ENCODE measurements at regions not wholly inside any gene's neighbourhood (a gene's known extent, or its start where the extent isn't known, plus 50 kb on each side); places are given as distances from the start of the nearest gene placed in this dataset.
"Not testable (repeated sequence)": the region's sequence is repeated elsewhere in the genome, so short reads cannot be mapped to it uniquely, and the experiment has no call there.

DNA sequence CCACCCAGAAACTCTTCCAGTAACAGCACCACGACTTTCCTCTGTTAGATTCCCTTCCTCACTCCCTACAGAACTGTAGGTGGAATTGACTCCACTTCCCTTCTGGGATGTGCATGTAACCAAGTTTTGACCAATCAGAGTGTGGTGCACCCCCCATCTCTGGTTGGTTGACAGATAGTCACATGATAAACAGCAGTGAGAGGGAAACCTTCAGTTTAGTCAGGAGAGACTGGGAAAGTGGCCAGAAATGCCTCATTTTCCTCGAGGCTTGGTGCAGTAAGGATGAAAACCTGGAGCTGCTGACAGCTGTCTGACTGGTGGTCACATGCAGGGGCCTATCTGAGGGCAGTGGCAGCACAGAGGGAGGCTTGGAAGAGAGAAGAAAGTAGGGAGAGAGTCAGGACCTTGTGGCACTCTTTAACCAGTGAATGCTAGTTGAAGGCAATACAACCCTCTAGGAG, 67.3 kb upstream of the GRK3 start:
- Histone ChIP-seq H3K27me3 (ENCODE audit: control insufficient read depth in 1 of 2, insufficient read depth in 2 of 2, low read length in 2 of 2) (no peaks in the 10 kb centered on the region), H3K4me1 (ENCODE audit: control insufficient read depth in 2 of 2, insufficient read depth in 2 of 2, low read length in 1 of 2) (no peaks in the 10 kb centered on the region), H3K4me3 (ENCODE audit: low read depth in 1 of 2, low read length in 2 of 2) (no peak overlapping the region), H3K27ac (ENCODE audit: low read depth in 2 of 2, low read length in 1 of 2) (no peak overlapping the region), H3K36me3 (ENCODE audit: control insufficient read depth in 2 of 2, insufficient read depth in 2 of 2, low read length in 1 of 2) (no peaks in the 10 kb centered on the region), H3K9me3 (ENCODE audit: control insufficient read depth in 2 of 2, insufficient read depth in 1 of 2, low read depth in 1 of 2, low read length in 1 of 2) (no peaks in the 10 kb centered on the region)
- WGBS, 2 donors, result 40 to 41% methylated on average over 2 of the region's 2 CpGs

- H3K9me3 ChIP-seq (ENCODE audit: control insufficient read depth in 2 of 2, insufficient read depth in 1 of 2, low read depth in 1 of 2, low read length in 1 of 2), result no peaks in the 10 kb centered on the region
- no peaks in the 10 kb centered on the region for H3K4me1 ChIP-seq (ENCODE audit: control insufficient read depth in 2 of 2, insufficient read depth in 2 of 2, low read length in 1 of 2)
- no peak overlapping the region for H3K27ac ChIP-seq (ENCODE audit: low read depth in 2 of 2, low read length in 1 of 2)
- no peaks in the 10 kb centered on the region for H3K27me3 ChIP-seq (ENCODE audit: control insufficient read depth in 1 of 2, insufficient read depth in 2 of 2, low read length in 2 of 2)
- 52 to 65% methylated on average over 2 of the region's 2 CpGs for WGBS, 2 donors
- no peaks in the 10 kb centered on the region for H3K36me3 ChIP-seq (ENCODE audit: control insufficient read depth in 2 of 2, insufficient read depth in 2 of 2, low read length in 1 of 2)
- H3K4me3 ChIP-seq (ENCODE audit: low read depth in 1 of 2, low read length in 2 of 2), result no peak overlapping the region
Observed at GRCh38 chr22:25497716-25498115, 66.8 kb upstream of the GRK3 start.

DNA sequence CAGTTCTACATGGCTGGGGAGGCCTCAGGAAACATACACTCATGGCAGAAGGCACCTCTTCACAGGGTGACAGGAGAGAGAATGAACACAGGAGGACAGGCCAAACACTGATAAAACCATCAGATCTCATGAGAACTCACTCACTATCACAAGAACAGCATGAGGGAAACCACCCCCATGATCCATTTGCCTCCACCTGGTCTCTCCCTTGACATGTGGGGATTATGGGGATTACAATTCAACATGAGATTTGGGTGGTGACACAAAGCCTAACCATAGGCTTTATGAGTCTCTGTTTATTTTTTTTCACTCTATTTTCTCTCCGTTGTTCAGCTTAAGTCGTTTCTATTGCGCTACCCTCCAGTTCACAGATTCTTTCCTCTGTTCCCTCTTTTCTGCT, 63.8 kb upstream of the GRK3 start:
- H3K36me3 ChIP-seq (ENCODE audit: control insufficient read depth in 2 of 2, insufficient read depth in 2 of 2, low read length in 1 of 2); H3K27ac ChIP-seq (ENCODE audit: low read depth in 2 of 2, low read length in 1 of 2); H3K4me3 ChIP-seq (ENCODE audit: low read depth in 1 of 2, low read length in 2 of 2); H3K27me3 ChIP-seq (ENCODE audit: control insufficient read depth in 1 of 2, insufficient read depth in 2 of 2, low read length in 2 of 2); H3K4me1 ChIP-seq (ENCODE audit: control insufficient read depth in 2 of 2, insufficient read depth in 2 of 2, low read length in 1 of 2); H3K9me3 ChIP-seq (ENCODE audit: control insufficient read depth in 2 of 2, insufficient read depth in 1 of 2, low read depth in 1 of 2, low read length in 1 of 2): not testable (repeated sequence)
- 52 to 73% methylated on average over 3 of the region's 3 CpGs for WGBS, 2 donors

DNA sequence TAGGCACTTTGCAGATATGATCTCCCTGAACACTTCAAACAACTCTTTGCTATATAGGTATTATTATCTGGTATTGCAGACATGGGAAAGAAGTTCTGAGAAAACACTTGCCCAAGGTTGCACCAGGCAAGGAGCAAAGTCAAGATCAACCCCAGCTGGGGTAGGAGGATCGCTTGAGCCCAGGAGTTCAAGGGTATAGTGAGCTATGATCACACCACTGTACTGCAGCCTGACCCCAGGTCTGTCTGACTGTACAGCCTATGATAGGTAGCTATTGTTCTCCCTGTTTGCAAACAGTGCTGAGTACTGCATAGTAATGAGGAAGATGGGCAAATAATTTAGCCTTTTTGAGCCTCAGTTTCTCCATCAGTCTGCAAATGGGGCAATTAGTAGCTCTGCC, 60.5 kb upstream of the GRK3 start:
- not testable (repeated sequence) for H3K36me3 ChIP-seq (ENCODE audit: control insufficient read depth in 2 of 2, insufficient read depth in 2 of 2, low read length in 1 of 2); H3K4me1 ChIP-seq (ENCODE audit: control insufficient read depth in 2 of 2, insufficient read depth in 2 of 2, low read length in 1 of 2); H3K27me3 ChIP-seq (ENCODE audit: control insufficient read depth in 1 of 2, insufficient read depth in 2 of 2, low read length in 2 of 2); H3K27ac ChIP-seq (ENCODE audit: low read depth in 2 of 2, low read length in 1 of 2); H3K9me3 ChIP-seq (ENCODE audit: control insufficient read depth in 2 of 2, insufficient read depth in 1 of 2, low read depth in 1 of 2, low read length in 1 of 2); H3K4me3 ChIP-seq (ENCODE audit: low read depth in 1 of 2, low read length in 2 of 2)
- WGBS, 2 donors, result 63 to 82% methylated on average over 1 of the region's 1 CpG

- Histone ChIP-seq H3K9me3 (ENCODE audit: control insufficient read depth in 2 of 2, insufficient read depth in 1 of 2, low read depth in 1 of 2, low read length in 1 of 2) (no peaks in the 10 kb centered on the region), H3K4me3 (ENCODE audit: low read depth in 1 of 2, low read length in 2 of 2) (no peak overlapping the region), H3K36me3 (ENCODE audit: control insufficient read depth in 2 of 2, insufficient read depth in 2 of 2, low read length in 1 of 2) (no peaks in the 10 kb centered on the region), H3K27me3 (ENCODE audit: control insufficient read depth in 1 of 2, insufficient read depth in 2 of 2, low read length in 2 of 2) (no peaks in the 10 kb centered on the region), H3K27ac (ENCODE audit: low read depth in 2 of 2, low read length in 1 of 2) (no peak overlapping the region), H3K4me1 (ENCODE audit: control insufficient read depth in 2 of 2, insufficient read depth in 2 of 2, low read length in 1 of 2) (no peaks in the 10 kb centered on the region)
- WGBS, 2 donors, result 61 to 76% methylated on average over 3 of the region's 3 CpGs
Observed at GRCh38 chr22:25508161-25508560, 56.3 kb upstream of the GRK3 start.

DNA sequence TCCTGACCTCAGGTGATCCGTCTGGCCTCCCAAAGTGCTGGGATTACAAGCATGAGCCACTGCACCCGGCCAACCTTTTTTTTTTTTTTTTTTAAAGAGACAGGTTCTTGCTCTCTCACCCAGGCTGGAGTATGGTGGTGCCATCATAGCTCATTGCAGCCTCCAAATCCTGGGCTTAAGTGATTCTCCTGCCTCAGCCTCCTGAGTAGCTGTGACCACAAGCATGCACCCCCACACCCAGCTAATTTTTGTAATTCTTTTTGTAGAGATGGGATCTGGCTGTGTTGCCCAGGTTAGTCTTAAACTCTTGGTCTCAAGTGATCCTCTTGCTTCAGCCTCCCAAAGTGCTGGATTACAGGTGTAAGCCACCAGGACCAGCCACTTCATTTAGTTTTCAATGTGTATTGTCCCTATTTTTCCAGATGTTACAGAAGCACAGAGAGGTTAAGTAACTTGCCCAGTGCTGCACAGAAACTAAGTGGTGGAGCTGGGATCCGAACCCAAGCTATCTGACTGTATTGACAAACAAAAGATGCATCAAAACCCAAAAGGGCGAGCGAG, 55.6 kb upstream of the GRK3 start:
- H3K4me3 ChIP-seq (ENCODE audit: low read depth in 1 of 2, low read length in 2 of 2), result no peak overlapping the region
- 62 to 68% methylated on average over 5 of the region's 5 CpGs for WGBS, 2 donors
- no peaks in the 10 kb centered on the region for H3K4me1 ChIP-seq (ENCODE audit: control insufficient read depth in 2 of 2, insufficient read depth in 2 of 2, low read length in 1 of 2)
- H3K9me3 ChIP-seq (ENCODE audit: control insufficient read depth in 2 of 2, insufficient read depth in 1 of 2, low read depth in 1 of 2, low read length in 1 of 2), result no peaks in the 10 kb centered on the region
- no peaks in the 10 kb centered on the region for H3K36me3 ChIP-seq (ENCODE audit: control insufficient read depth in 2 of 2, insufficient read depth in 2 of 2, low read length in 1 of 2)
- no peaks in the 10 kb centered on the region for H3K27me3 ChIP-seq (ENCODE audit: control insufficient read depth in 1 of 2, insufficient read depth in 2 of 2, low read length in 2 of 2)
- H3K27ac ChIP-seq (ENCODE audit: low read depth in 2 of 2, low read length in 1 of 2), result no peak overlapping the region

GRCh38 chr22:25509374-25509791, 55.1 kb upstream of the GRK3 start:
- 35 to 51% methylated on average over 5 of the region's 5 CpGs for WGBS, 2 donors
- no peaks in the 10 kb centered on the region for H3K36me3 ChIP-seq (ENCODE audit: control insufficient read depth in 2 of 2, insufficient read depth in 2 of 2, low read length in 1 of 2)
- H3K4me3 ChIP-seq (ENCODE audit: low read depth in 1 of 2, low read length in 2 of 2), result no peak overlapping the region
- H3K9me3 ChIP-seq (ENCODE audit: control insufficient read depth in 2 of 2, insufficient read depth in 1 of 2, low read depth in 1 of 2, low read length in 1 of 2), result no peaks in the 10 kb centered on the region
- no peak overlapping the region for H3K27ac ChIP-seq (ENCODE audit: low read depth in 2 of 2, low read length in 1 of 2)
- no peaks in the 10 kb centered on the region for H3K27me3 ChIP-seq (ENCODE audit: control insufficient read depth in 1 of 2, insufficient read depth in 2 of 2, low read length in 2 of 2)
- H3K4me1 ChIP-seq (ENCODE audit: control insufficient read depth in 2 of 2, insufficient read depth in 2 of 2, low read length in 1 of 2), result no peaks in the 10 kb centered on the region

GRCh38 chr22:25510876-25511275, 53.6 kb upstream of the GRK3 start:
- Histone ChIP-seq H3K9me3 (ENCODE audit: control insufficient read depth in 2 of 2, insufficient read depth in 1 of 2, low read depth in 1 of 2, low read length in 1 of 2) (no peaks in the 10 kb centered on the region), H3K4me3 (ENCODE audit: low read depth in 1 of 2, low read length in 2 of 2) (no peak overlapping the region), H3K36me3 (ENCODE audit: control insufficient read depth in 2 of 2, insufficient read depth in 2 of 2, low read length in 1 of 2) (no peaks in the 10 kb centered on the region), H3K27me3 (ENCODE audit: control insufficient read depth in 1 of 2, insufficient read depth in 2 of 2, low read length in 2 of 2) (no peaks in the 10 kb centered on the region), H3K4me1 (ENCODE audit: control insufficient read depth in 2 of 2, insufficient read depth in 2 of 2, low read length in 1 of 2) (no peaks in the 10 kb centered on the region), H3K27ac (ENCODE audit: low read depth in 2 of 2, low read length in 1 of 2) (no peak overlapping the region)
- WGBS, 2 donors, result 62 to 65% methylated on average over 3 of the region's 3 CpGs

- Histone ChIP-seq H3K27me3 (ENCODE audit: control insufficient read depth in 1 of 2, insufficient read depth in 2 of 2, low read length in 2 of 2) (no peaks in the 10 kb centered on the region), H3K27ac (ENCODE audit: low read depth in 2 of 2, low read length in 1 of 2) (no peak overlapping the region), H3K4me3 (ENCODE audit: low read depth in 1 of 2, low read length in 2 of 2) (no peak overlapping the region), H3K36me3 (ENCODE audit: control insufficient read depth in 2 of 2, insufficient read depth in 2 of 2, low read length in 1 of 2) (no peaks in the 10 kb centered on the region), H3K9me3 (ENCODE audit: control insufficient read depth in 2 of 2, insufficient read depth in 1 of 2, low read depth in 1 of 2, low read length in 1 of 2) (no peaks in the 10 kb centered on the region), H3K4me1 (ENCODE audit: control insufficient read depth in 2 of 2, insufficient read depth in 2 of 2, low read length in 1 of 2) (no peaks in the 10 kb centered on the region)
- 92 to 95% methylated on average over 3 of the region's 3 CpGs for WGBS, 2 donors
Observed at GRCh38 chr22:25511725-25512124, 52.8 kb upstream of the GRK3 start.

DNA sequence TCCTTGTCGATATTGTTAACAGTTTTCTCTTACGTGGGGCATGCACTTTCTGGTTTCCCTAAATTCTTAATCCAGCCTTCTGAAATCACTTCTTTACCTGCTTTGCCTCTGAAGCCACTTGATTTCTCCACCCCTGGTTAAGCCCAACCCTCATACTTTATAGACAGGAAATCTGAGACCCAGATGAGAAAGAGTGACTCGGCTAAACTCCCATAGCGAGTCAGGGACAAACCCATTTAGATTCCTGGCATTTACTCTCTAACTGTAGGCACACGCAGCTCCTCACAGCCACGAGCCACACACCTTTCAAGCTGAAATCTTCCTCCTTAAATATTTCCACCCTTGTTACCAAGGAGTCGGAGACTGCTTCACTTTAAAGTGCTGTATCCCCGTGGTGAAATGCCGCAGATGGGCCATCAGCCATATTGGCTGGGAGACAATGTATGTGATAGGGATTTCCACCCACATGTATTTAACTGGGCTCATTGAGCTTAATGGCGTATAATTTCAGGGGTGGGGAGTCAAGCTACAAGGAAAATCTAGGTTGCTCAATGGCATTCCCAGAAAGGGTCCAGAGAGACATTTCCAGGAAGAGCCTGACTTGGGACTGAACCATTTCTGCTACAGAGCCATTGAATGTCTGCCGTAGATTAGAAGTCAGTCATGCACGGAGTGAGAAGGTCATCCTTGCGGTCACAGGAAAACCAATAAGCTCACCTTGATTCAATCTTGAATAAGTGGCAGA, 49.9 kb upstream of the GRK3 start:
- Histone ChIP-seq H3K4me3 (ENCODE audit: low read depth in 1 of 2, low read length in 2 of 2) (no peak overlapping the region), H3K27ac (ENCODE audit: low read depth in 2 of 2, low read length in 1 of 2) (no peak overlapping the region), H3K9me3 (ENCODE audit: control insufficient read depth in 2 of 2, insufficient read depth in 1 of 2, low read depth in 1 of 2, low read length in 1 of 2) (no peaks in the 10 kb centered on the region), H3K4me1 (ENCODE audit: control insufficient read depth in 2 of 2, insufficient read depth in 2 of 2, low read length in 1 of 2) (no peaks in the 10 kb centered on the region), H3K27me3 (ENCODE audit: control insufficient read depth in 1 of 2, insufficient read depth in 2 of 2, low read length in 2 of 2) (no peaks in the 10 kb centered on the region), H3K36me3 (ENCODE audit: control insufficient read depth in 2 of 2, insufficient read depth in 2 of 2, low read length in 1 of 2) (no peaks in the 10 kb centered on the region)
- 66 to 69% methylated on average over 13 of the region's 13 CpGs for WGBS, 2 donors

All from esophagus (tissue), 2 donors.